ENCODE measurements at regions not wholly inside any gene's neighbourhood (a gene's known extent, or its start where the extent isn't known, plus 50 kb on each side); places are given as distances from the start of the nearest gene placed in this dataset.

- TF ChIP-seq MYC (IDR thresholded peaks at IDR 0.05; ENCODE audit: borderline replicate concordance, low read length) (no peak), ZSCAN20 (CRISPR knock-in tag; IDR thresholded peaks at IDR 0.05) (no peak), E2F6 (IDR thresholded peaks at IDR 0.05; ENCODE audit: borderline replicate concordance, low read depth) (no peak), MAX (IDR thresholded peaks at IDR 0.05) (no peak), RNF2 (IDR thresholded peaks at IDR 0.05; ENCODE audit: borderline replicate concordance, low read depth) (no peak), ZFP36 (IDR thresholded peaks at IDR 0.05; ENCODE audit: borderline replicate concordance, partially characterized antibody) (no peak), POLR2AphosphoS2 (conservative IDR thresholded peaks at IDR 0.05; ENCODE audit: low read length) (no peak), ATOH8 (CRISPR knock-in tag; IDR thresholded peaks at IDR 0.05; ENCODE audit: low read depth) (no peak)
- no peak for DNase-seq (ENCODE audit: low read depth in 1 of 2, low spot score in 1 of 2)
- WGBS (ENCODE audit: missing lambda C conversion rate) = 29% methylated on average over 3 of the region's 3 CpGs
- ChIA-PET CTCF (no interaction called here), POLR2A (no interaction called here)
- H3K4me2 ChIP-seq = no peak overlapping the region
- H3K4me3 ChIP-seq = no peak overlapping the region
- FAIRE-seq = no peak
- H3K4me1 ChIP-seq = no peaks in the 10 kb centered on the region
- no peaks in the 10 kb centered on the region for H3K9me3 ChIP-seq
- no peak overlapping the region for H3K27ac ChIP-seq
- ATAC-seq = no peak
Observed at GRCh38 chr4:171622729-171623128, 190.5 kb upstream of the GALNTL6 start.

GRCh38 chr4:171621646-171622045 lies 191.6 kb upstream of the GALNTL6 start:
- CTCF ChIA-PET = no interaction called here
- no peak for ATAC-seq
- TF ChIP-seq FOSB (CRISPR knock-in tag; IDR thresholded peaks at IDR 0.05) (no peak), POLR2AphosphoS2 (conservative IDR thresholded peaks at IDR 0.05; ENCODE audit: low read length) (no peak), BCL3 (IDR thresholded peaks at IDR 0.05) (no peak), EHF (CRISPR knock-in tag; IDR thresholded peaks at IDR 0.05) (no peak), CBX2 (IDR thresholded peaks at IDR 0.05; ENCODE audit: borderline replicate concordance, low read depth) (no peak), NR3C1 (IDR thresholded peaks at IDR 0.05) (no peak), CHD2 (IDR thresholded peaks at IDR 0.05; ENCODE audit: low read length, partially characterized antibody) (no peak), HOXB5 (CRISPR knock-in tag; IDR thresholded peaks at IDR 0.05) (no peak), ESRRA (IDR thresholded peaks at IDR 0.05; ENCODE audit: borderline replicate concordance, low read length) (no peak)

GRCh38 chr4:171612907-171613306 lies 200.3 kb upstream of the GALNTL6 start:
- TF ChIP-seq HOXB5 (CRISPR knock-in tag; IDR thresholded peaks at IDR 0.05) (no peak), RCOR1 (IDR thresholded peaks at IDR 0.05; ENCODE audit: low read depth, low read length) (no peak), BHLHE40 (IDR thresholded peaks at IDR 0.05; ENCODE audit: low read depth, low read length) (no peak), CEBPB (IDR thresholded peaks at IDR 0.05) (no peak), ELK1 (IDR thresholded peaks at IDR 0.05; ENCODE audit: low read depth, low read length) (no peak)
- Histone ChIP-seq H3K4me2 (no peak overlapping the region), H3K27ac (no peak overlapping the region), H3K4me3 (no peak overlapping the region), H3K4me1 (no peaks in the 10 kb centered on the region), H3K9me3 (no peaks in the 10 kb centered on the region)
- DNase-seq (ENCODE audit: low read depth in 1 of 2, low spot score in 1 of 2) (no peak), FAIRE-seq (no peak), ATAC-seq (no peak)
- ChIA-PET POLR2A (no interaction called here), CTCF (no interaction called here)
- WGBS (ENCODE audit: missing lambda C conversion rate) = 14% methylated on average over 2 of the region's 2 CpGs

More at GRCh38 chr4:171621646-171622045, 191.6 kb upstream of the GALNTL6 start:
- no peak for FAIRE-seq
- Histone ChIP-seq H3K4me1 (no peaks in the 10 kb centered on the region), H3K27ac (no peak overlapping the region), H3K9me3 (no peaks in the 10 kb centered on the region), H3K4me3 (no peak overlapping the region), H3K4me2 (no peak overlapping the region)
- POLR2A ChIA-PET = no interaction called here
- no peak for DNase-seq (ENCODE audit: low read depth in 1 of 2, low spot score in 1 of 2)

All from A549 (cell line).